NCI-H2171 treated with DMSO at 0.1 percent for 48 hours (cell line): ENCODE measurements at regions not wholly inside any gene's neighbourhood (a gene's known extent, or its start where the extent isn't known, plus 50 kb on each side); places are given as distances from the start of the nearest gene placed in this dataset.

Experiments
- DNase-seq: peaks from one replicate; lab custom pipeline; 2025; lab: John Stamatoyannopoulos, UW

DNA sequence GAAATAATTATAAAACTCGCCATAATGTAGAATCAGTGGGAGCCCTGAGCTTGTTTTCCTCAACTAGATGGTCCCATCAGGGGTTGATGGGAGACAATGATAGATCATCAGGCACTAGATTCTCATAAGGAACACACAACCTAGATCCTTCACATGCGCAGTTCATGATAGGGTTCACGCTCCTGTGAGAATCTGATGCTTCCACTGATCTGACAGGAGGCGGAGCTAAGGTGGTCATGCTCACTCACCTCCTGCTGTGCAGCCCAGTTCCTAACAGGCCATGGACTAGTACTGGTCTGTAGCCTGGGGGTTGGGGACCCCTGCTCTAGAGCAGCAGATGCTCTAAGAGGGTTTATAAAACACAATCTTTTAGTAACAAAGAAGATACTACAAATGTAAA lies 183.6 kb downstream of the ANXA2 start:
- no peak for DNase-seq

GRCh38 chr15:60215225-60215963 lies 182.4 kb downstream of the ANXA2 start:
- no peak for DNase-seq

DNA sequence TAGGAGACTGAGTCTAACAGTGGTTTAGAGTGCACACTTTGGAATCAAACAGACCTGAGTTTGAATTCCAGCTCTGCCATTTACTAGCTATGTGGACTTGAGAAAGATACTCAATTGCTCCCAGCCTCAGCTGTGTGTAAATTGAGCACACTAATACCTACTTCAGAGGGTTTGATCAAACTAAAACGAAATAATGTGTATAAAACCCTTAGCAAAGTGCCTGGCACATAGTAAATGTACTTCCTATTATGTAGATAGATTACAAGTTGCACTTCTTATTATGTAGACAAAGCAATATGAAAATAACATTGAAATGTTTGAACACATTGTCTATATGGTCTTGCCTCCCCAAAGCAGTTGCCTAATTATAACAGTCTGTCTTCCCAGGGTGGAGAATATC lies 180.6 kb downstream of the ANXA2 start:
- DNase-seq = no peak

DNA sequence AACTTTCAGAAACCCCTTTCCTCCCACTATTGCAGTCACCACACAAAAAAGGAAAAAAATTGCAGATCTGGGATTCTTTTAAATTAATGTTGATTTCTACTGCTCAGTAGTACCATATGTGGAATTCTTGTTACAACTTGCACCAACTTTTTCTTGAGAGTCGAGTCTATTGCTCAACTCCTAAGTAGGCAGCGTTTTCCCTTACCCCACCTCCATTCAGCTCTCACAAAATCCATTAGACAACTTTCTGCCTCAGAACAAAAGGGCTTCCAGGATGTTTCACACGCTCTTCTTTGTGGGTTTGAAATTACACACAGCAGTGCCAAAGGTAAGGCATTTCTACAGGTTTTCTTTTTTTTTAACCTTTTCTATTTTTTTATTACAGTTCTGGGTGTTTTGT lies 179.5 kb downstream of the ANXA2 start:
- no peak for DNase-seq

GRCh38 chr15:60219866-60220265 lies 177.9 kb downstream of the ANXA2 start:
- no peak for DNase-seq

DNA sequence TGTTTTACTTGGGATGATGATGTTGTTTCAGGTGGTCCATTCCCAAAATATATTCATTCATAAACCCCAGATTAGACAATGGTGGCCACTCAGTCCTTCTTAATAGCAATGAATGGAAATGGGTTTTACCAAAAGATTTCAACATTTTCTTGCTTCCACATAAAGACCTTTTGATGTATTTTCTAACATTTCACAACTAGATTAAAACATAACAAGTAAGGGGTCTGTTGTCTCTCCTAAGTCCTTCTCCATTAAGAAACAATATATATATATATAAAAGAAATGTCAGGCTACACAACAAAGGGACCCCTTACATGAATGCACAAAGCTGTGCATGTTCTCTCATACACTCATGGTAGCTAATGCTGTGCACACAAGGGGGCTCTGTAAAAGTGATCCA lies 176.4 kb downstream of the ANXA2 start:
- DNase-seq = no peak

GRCh38 chr15:60222404-60222803 lies 175.4 kb downstream of the ANXA2 start:
- DNase-seq = no peak

DNA sequence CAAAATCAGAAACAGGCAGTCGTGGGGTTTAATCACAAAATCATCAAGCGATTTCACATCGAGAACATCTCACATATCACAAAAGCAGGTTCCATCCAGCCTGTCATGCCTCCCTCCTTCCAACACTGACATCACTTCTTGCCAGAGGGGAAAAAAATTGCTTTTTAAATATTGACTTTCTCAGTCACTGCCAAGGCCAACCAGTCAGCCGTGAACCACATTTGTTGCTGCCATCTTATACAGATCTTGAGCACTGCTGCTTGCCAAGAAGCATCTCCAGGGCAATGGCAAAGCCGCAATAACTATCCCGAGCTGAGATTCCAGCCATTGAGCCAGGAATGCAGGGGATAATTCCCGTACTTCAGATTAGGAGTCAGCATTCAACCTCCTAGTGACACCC lies 174.6 kb downstream of the ANXA2 start:
- DNase-seq = no peak

DNA sequence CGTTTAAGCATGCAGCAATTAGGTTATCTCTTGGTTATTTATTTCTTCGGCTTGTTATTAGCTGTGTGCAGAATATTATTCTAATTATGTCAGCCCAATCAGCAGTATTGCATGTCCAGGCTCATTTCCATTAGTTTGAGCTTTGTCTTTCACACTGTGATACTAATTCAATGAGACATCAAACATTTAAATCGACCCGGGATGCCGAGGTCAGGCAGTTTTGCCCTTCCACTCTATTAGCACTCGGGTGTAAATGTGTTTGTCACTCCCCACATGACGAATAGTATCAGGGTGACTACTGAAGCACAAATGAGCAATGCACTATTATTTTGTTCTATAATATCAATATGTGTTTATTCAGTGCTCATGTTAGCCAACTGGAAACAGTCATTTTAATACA lies 170.9 kb downstream of the ANXA2 start:
- no peak for DNase-seq

GRCh38 chr15:60228101-60228500 lies 169.7 kb downstream of the ANXA2 start:
- no peak for DNase-seq

DNA sequence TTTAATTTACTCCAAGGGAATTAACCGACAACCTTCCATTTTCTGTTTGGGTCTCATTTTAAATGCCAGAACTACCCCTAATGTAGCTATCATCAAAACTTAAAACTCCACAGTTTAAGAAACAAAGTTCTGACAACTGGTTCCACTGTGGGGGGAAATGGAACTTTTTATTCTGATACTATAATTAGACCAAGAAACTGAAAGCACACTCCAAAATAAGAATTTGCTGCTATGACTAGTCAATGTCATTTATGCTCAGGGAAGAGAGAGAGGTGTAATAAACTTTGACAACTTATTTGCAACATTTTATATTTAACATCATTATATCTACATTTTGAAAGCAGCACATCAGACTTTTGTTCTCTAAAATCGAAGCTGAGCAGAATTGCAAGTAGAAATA lies 169.2 kb downstream of the ANXA2 start:
- no peak for DNase-seq

DNA sequence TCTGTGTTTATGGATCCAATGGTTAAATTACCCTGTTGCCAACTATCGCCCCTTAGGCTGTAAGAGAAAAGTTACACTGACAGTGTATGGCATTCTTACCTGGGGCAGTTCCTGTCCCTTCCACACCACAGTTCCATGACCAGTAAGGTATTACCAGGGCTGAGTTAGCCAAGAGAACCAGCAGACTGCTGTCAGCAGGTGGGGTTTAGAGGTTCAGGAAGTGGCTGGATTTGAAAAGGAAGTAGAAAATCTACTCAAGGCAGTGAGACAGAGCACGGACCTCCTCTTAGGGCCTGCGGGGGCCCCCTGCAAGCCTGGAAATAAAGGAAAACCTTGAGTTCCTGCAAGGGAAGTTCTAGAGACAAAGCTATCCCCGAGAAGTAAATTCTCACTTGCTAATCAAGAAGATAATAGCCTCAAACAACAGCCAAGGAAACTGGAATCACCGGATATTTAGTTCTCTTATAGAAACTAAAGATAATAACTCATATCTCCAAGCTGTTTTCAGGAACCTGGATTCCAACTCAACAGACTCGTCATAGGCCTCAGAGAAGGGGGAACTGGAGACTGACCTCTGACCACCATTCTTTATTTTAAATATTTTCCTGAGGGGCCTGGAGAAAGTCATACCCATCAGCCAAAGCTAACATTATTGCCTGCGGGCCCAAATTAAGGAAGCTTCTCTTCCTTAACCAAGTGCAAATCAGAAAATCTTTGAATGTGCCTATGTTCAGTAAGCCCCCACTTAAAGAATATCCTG lies 161.7 kb downstream of the ANXA2 start:
- no peak for DNase-seq

DNA sequence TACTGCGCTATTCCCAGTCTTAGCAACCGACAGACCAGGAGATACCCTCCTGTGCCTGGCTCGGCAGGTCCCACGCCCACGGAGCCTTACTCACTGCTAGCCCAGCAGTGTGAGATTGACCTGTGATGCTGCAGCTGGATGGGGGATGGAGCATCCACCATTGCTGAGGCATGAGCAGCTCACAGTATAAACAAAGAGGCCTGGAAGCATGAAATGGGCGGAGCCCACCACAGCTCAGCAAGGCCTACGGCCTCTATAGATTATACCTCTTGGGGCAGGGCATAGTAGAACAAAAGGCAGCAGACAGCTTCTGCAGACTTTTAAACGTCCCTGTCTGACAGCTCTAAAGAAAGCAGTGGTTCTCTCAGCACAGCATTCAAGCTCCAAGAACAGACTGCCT lies 160.3 kb downstream of the ANXA2 start:
- DNase-seq = no peak

DNA sequence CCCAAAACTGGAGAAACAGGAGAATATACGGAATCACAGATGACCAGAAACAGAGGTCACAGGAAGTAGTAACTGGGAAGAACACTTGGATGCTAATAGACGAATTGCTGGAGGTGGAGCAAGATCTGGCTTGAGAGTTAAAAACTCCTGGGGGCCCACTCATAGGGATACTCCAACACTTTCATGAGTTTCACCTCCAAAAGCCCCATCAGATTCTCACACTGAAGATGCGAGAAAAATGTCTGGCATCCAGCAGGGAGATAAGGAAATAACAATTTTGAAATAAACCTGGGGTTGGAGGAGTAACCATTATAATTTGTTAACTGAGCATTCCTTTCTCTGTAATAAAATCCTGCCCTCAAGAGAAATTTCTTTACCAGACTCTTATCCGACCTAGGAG lies 154.0 kb downstream of the ANXA2 start:
- DNase-seq = no peak

DNA sequence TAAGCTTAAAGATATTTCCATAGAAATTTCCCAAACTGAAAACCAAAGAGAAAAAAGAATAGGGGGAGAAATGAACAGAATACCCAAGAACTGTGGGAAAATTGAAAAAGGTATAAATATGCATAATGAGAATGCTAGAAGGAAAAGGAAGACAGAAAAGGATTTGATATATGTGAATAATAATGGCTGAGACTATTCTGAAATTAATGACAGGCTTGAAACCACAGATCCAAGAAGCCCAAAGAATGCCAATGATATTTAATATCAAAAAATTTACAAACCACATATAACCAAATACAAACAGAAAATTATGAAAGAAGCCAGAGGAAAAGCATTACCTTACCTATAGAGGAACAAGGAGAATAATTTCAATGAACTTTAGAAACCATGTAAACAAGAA lies 153.0 kb downstream of the ANXA2 start:
- no peak for DNase-seq

GRCh38 chr15:60250316-60250715 lies 147.5 kb downstream of the ANXA2 start:
- no peak for DNase-seq

GRCh38 chr15:60251300-60252070 lies 146.3 kb downstream of the ANXA2 start:
- DNase-seq = no peak

DNA sequence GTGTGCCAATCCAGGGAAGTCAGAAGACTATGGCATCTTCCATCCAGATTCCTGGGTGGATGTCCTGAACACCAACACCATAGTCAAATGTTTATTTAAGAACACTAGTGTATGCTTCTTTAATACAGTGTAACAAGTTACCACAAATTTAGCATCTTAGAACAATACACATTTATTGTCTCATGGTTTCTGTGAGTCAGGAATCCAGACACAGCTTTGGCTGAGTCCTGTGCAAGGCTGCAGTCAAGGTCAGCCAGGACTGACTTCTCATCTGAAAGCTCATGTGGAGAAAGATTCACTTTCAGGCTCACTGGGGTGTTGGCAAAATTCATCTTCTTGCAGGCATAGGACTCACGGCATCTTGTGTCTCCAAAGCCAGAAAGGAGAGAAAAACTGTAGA lies 143.4 kb downstream of the ANXA2 start:
- DNase-seq = no peak

DNA sequence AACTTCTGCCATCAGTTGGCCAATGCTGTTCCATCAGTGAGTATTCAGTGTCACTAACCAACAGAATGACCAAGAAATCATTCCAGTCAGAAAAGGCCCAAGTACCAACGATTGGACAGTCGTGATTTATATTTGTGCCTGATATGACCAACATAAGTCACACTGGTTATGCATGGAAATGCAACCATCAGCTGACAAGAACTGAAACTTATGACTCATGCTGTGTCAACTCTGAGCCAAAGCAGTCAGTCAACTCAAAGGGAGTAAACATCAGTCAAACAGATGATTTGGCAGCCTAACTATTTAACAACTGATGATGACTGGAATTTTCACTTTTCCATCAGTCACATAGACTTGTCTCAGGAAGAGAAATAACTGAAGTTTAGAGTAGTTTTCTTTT lies 142.4 kb downstream of the ANXA2 start:
- DNase-seq = no peak

- DNase-seq = no peak
Observed at GRCh38 chr15:60257591-60258159, 140.1 kb downstream of the ANXA2 start.

DNA sequence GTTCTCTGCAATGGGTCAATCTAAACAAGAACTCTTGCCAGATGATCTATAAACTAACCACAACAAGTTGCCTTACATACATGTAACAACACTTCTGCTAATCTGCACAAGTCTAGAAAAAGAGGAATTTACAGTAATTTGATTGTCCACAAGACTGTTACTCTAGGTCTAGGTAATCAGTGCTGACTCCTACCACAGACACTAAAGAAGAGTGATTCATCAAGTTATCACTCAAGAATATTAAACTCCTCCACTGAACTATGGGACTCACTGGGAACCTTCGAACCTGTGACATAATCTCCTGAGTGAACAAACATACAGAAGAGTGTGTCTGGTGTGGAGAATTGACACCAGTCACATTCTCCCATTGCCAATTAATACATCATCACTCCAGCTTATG lies 138.3 kb downstream of the ANXA2 start:
- DNase-seq = no peak

DNA sequence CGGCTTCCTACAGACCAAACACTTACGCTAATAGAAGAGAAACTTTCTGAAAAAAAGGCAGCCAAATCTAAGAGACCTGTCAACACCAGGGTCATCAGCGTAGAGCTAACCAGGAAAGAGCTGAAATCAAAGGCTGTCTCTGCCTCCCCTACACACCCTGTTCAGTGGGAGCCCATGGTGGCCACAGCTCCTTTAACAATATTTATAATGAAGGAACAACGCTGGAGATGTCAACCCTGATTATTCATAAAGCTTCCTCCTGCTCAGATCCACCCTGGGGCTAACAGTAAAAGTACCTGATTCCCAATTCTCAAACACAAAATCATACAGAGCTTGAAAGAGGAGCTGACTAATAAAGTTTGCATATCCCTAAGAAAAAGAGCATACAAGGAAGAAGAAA lies 133.7 kb downstream of the ANXA2 start:
- DNase-seq = no peak

- DNase-seq = no peak
Observed at GRCh38 chr15:60264566-60264965, 133.2 kb downstream of the ANXA2 start.
